T-helper 1 cell treated with Interleukin-12 subunit alpha and Interleukin-12 subunit beta and Interleukin-4 antibody, amounts not matched to agents 30 μg/mL and 1 μg/mL, for 36 hours (primary cell): ENCODE measurements at regions not wholly inside any gene's neighbourhood (a gene's known extent, or its start where the extent isn't known, plus 50 kb on each side); places are given as distances from the start of the nearest gene placed in this dataset.

ENCODE experiments used
- H3K27ac Mint-ChIP-seq: one replicate; pipeline ENCODE4 v1.8.0; 2021; ENCODE audit warnings: mild to moderate bottlenecking, mixed read lengths
- H3K27me3 Mint-ChIP-seq: one replicate; pipeline ENCODE4 v1.8.0; 2021; ENCODE audit warnings: low read depth, mixed read lengths
- H3K36me3 Mint-ChIP-seq: one replicate; pipeline ENCODE4 v1.8.0; 2021; ENCODE audit warnings: low read depth, mixed read lengths
- H3K4me1 Mint-ChIP-seq: one replicate; pipeline ENCODE4 v1.8.0; 2021; ENCODE audit warnings: low read depth, mixed read lengths
- H3K4me3 Mint-ChIP-seq: one replicate; pipeline ENCODE4 v1.8.0; 2021; ENCODE audit warnings: mild to moderate bottlenecking, moderate library complexity, mixed read lengths
- H3K9me3 Mint-ChIP-seq: one replicate; pipeline ENCODE4 v1.8.0; 2021; ENCODE audit warnings: mixed read lengths

DNA sequence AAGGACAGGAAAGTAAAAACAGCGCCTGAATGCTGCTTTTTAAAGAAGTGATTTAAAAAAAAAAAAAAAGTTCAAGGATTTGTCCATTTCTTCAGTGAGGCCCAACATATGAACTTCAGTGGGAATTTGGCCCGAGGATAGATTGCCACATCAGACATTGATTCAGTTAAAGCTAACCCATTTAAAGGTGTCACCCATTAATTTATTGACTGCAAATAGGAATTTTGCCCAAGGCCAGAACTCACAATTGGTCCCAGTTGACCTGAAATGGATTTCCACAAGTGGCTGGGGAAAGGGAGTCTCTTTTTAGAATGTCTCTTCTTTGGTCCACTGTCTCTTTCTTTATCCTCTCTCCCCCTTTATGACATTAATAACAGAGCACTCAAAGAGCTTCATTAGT is 86.5 kb upstream of the RPL34 start:
- Mint-ChIP-seq H3K27ac (peak overlapping the region; percentile 52), H3K36me3 (peaks cover 19% of the 10 kb centered on the region), H3K27me3 (no peaks in the 10 kb centered on the region), H3K4me3 (no peak overlapping the region), H3K4me1 (peaks cover 66% of the 10 kb centered on the region), H3K9me3 (peaks cover 18% of the 10 kb centered on the region)

DNA sequence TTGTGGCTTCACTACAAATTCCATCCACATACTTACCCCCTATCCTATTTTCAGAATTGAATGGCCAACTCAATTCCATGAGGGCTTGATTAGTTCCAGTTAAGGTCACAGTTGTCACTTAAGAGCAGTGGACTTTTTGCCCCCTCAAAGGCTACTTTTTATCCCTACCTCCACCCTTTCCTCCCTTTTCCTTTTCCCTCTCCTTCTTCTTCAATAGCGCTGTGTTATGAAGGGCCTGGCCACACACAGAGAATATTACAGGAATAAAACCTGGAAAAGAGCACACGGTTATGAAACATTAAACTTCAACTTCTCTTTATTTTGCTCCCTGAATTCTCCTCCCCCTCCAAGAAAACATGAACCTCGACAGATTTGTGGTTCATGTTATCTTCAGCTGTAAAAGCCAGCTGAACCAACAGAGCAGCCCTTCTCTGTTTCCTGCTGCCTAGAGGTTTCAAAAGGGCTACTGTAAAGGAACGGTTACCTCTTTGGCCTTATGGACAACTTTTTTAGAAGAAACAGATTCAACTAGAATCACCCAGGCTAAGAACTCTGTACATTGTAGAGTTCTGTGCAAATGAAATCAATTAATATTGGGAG is 87.0 kb upstream of the RPL34 start:
- H3K36me3 Mint-ChIP-seq = peaks cover 21% of the 10 kb centered on the region
- peaks cover 70% of the 10 kb centered on the region for H3K4me1 Mint-ChIP-seq
- H3K4me3 Mint-ChIP-seq = peak overlapping the region; percentile 42
- H3K27ac Mint-ChIP-seq = peak overlapping the region; percentile 52
- H3K27me3 Mint-ChIP-seq = no peaks in the 10 kb centered on the region
- peaks cover 18% of the 10 kb centered on the region for H3K9me3 Mint-ChIP-seq

DNA sequence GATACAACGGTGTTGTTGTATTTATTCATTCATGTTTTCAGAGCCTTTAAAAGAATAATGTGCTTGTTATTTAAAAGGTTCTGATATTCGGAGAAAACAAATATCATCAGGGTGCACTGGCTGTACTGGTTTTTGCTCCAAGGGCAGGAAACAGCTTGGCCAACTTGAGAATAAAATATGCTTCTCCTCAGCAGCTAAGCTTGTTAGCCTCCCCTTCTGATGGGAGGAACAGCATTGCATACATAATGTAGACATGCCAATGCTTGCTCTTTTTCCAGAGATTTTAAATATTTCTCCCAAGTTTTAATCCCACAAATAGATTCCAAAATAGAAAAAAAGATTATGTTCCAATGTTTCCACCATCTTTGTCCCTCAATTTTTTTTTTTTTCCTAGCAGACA is 87.6 kb upstream of the RPL34 start:
- peaks cover 13% of the 10 kb centered on the region for H3K9me3 Mint-ChIP-seq
- H3K27me3 Mint-ChIP-seq = no peaks in the 10 kb centered on the region
- H3K4me3 Mint-ChIP-seq = peak overlapping the region; percentile 42
- H3K4me1 Mint-ChIP-seq = peaks cover 71% of the 10 kb centered on the region
- peak overlapping the region; percentile 52 for H3K27ac Mint-ChIP-seq
- peaks cover 16% of the 10 kb centered on the region for H3K36me3 Mint-ChIP-seq

DNA sequence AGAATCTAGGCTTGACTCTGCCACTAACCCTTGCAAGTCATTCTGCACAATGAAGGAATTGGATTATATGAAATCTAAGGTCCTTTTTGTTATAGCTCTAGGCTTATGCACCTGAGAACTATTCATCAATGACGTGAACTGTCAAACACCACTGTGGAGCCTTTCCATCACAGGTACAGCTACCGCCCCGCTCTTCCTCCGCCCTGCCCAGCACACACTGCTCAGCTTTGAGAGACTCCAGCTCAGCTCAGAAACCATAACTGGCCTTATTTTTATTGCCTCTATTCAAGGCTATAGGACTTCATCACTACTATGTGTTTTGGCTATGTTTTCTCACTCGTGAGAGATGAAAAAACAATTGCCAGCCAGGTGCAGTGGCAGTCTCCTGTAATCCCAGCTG is 88.2 kb upstream of the RPL34 start:
- peaks cover 7% of the 10 kb centered on the region for H3K9me3 Mint-ChIP-seq
- H3K4me1 Mint-ChIP-seq = peaks cover 74% of the 10 kb centered on the region
- no peaks in the 10 kb centered on the region for H3K27me3 Mint-ChIP-seq
- peak overlapping the region; percentile 67 for H3K4me3 Mint-ChIP-seq
- peak overlapping the region; percentile 83 for H3K27ac Mint-ChIP-seq
- peaks cover 16% of the 10 kb centered on the region for H3K36me3 Mint-ChIP-seq

DNA sequence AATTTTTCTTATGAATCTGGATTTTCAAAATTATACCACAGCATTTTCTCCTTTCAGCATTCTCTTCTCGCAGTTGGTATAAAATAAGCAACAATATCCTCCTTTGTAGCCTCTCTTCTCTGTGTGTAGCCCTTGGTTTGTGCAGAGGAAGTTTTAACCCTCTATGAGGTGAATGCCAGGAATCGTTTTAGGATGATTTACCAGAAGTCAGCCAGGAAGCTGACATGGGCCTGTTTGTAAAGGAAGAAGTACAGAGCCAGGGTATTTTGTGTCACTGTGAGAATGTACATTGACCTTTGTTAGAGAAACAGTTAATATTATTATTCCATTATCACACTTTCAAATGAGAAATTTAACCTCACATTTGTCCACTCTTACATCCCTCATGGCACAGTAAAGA is 88.9 kb upstream of the RPL34 start:
- Mint-ChIP-seq H3K9me3 (peaks cover 11% of the 10 kb centered on the region), H3K4me3 (peak overlapping the region; percentile 67), H3K27me3 (no peaks in the 10 kb centered on the region), H3K27ac (peak overlapping the region; percentile 83), H3K4me1 (peaks cover 72% of the 10 kb centered on the region), H3K36me3 (peaks cover 19% of the 10 kb centered on the region)

DNA sequence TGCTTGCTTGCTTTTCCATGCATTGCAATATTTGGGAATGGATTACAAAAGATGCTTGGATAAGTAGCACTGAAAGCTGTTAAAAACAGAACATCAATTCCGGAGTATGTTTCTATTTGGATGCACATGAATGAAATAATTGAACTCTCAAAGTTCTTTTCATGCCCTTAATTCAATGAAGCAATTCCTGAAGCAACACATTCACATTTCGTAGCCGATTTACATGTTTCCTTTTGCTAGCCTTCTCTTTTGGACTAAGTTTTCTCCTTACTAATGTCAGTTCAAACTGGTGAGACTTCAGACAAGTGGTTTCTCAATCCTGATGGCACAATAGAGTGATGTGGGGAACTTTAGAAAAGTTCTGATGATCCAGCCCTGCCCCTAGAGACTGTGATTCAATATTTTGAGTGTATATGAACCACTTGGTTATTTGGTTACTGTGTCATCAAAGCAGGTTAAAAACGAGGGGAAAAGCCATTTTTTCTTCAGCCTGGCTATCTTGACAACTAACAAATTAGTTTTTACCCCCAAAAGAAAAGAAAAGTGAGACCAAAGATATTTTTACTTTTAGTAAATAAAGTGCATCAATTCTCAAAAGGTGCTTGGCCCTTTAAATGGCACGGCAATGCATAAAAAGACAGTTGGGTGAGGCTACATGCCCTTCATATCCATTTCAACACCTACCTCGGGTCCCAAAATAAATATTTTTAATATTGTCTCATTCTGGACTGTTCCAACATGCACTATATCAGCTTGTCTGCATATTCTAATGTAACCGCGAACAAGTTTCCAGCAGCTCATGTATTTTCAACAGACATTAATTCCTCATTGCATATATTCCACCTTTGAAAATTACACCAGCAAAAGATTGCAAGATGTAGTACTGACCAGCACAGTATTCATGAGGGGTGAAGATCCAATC is 90.1 kb upstream of the RPL34 start:
- H3K9me3 Mint-ChIP-seq = peaks cover 22% of the 10 kb centered on the region
- peaks cover 27% of the 10 kb centered on the region for H3K36me3 Mint-ChIP-seq
- H3K4me3 Mint-ChIP-seq = peak overlapping the region; percentile 16
- no peaks in the 10 kb centered on the region for H3K27me3 Mint-ChIP-seq
- H3K27ac Mint-ChIP-seq = no peak overlapping the region
- peaks cover 67% of the 10 kb centered on the region for H3K4me1 Mint-ChIP-seq

DNA sequence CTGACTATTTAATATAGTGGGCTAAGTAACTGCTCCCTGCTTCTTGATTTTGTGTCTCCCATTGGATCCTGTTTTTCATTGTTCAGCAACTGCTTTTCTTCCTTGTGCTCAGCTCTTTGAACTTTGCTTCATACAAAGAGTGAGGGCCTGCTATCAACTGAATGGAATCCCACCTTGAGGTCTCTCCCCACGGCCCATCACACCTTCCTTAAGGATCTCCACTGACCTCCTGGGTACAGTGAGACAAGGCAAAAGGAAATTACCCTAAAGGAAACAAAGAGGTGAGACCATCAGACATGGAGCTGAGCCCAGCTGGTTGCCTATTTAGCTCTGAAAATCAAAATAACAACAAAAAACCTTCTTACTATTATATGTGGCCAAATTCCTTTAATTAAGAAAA is 91.3 kb upstream of the RPL34 start:
- no peaks in the 10 kb centered on the region for H3K27me3 Mint-ChIP-seq
- no peak overlapping the region for H3K4me3 Mint-ChIP-seq
- H3K36me3 Mint-ChIP-seq = peaks cover 29% of the 10 kb centered on the region
- H3K27ac Mint-ChIP-seq = peak overlapping the region; percentile 24
- peaks cover 30% of the 10 kb centered on the region for H3K9me3 Mint-ChIP-seq
- peaks cover 67% of the 10 kb centered on the region for H3K4me1 Mint-ChIP-seq

DNA sequence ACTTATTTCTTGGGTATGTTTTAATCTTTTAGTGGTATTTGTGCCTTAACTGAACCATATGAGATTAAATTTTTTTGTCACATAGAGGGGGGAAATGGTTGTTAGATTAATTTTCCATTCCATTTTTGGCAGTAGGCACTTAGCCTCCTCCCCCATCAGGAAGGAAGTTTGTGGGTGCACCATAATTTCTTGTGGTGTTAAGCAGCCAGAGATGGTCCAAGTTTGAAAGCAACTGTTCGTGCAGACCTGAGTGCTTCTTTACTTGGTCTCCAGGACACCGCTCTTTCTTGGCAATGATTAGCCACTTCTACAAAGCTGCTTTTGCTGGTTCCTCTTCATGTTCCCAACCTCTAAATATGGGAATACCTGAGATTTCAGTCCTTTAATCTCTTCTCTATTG is 92.7 kb upstream of the RPL34 start:
- H3K27me3 Mint-ChIP-seq = no peaks in the 10 kb centered on the region
- peak overlapping the region; percentile 61 for H3K27ac Mint-ChIP-seq
- peaks cover 53% of the 10 kb centered on the region for H3K4me1 Mint-ChIP-seq
- H3K9me3 Mint-ChIP-seq = peaks cover 24% of the 10 kb centered on the region
- peaks cover 26% of the 10 kb centered on the region for H3K36me3 Mint-ChIP-seq
- H3K4me3 Mint-ChIP-seq = peak overlapping the region; percentile 48

DNA sequence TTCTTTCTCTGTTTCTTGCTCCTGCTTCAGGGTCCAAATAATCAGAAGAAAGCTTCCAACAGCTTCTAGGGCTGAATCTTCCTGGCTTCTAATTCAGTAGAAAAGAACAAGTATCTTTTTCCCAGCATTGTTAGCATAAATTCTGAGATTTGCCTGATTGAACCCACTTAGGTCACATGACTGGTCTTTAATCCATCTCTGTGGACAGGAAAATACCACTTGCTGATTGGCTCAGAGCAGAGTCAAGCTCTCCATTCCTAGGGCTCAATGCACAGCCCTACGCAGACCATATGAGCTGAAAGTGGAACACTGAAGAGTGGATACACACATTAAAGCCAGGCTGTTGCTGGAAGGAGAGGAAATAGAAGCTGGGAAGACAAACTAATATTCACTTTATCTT is 99.6 kb upstream of the RPL34 start:
- H3K4me3 Mint-ChIP-seq = no peak overlapping the region
- H3K4me1 Mint-ChIP-seq = peaks cover 18% of the 10 kb centered on the region
- H3K36me3 Mint-ChIP-seq = peaks cover 13% of the 10 kb centered on the region
- H3K9me3 Mint-ChIP-seq = peaks cover 14% of the 10 kb centered on the region
- peaks cover 13% of the 10 kb centered on the region for H3K27me3 Mint-ChIP-seq
- H3K27ac Mint-ChIP-seq = no peak overlapping the region

DNA sequence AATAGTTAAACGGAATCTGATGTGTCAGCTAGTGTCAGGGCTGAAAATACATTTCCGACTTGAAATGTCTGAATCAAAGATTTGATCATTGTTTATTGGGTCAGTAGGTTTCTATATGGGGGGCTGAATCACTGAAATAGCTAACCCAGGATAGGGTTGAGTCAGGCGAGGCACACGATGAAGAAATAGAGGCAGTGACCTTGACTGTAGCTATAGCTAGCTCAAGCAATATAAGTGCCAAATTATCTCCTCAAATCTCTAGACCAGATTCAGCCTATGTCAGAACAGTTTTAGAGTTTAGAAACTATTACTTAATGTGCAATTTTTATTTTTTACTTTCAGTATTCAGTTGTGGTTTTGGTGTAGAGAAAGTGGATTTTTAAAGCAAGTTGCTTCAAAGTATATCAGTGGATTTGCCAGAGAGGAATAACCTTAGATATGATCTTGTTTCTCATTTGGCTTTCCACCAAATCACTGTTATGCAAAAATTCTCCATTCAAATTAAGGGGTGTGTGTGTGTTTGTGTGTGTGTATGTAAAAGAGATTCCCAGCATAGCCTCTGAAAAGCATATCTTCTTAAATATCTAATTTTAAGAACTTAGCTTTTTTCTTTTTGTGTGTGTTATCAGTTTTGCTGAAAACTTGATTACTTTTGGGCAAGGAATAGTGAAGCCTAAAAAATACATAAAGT is 100.3 kb upstream of the RPL34 start:
- Mint-ChIP-seq H3K27me3 (peaks cover 13% of the 10 kb centered on the region), H3K36me3 (peaks cover 6% of the 10 kb centered on the region)

DNA sequence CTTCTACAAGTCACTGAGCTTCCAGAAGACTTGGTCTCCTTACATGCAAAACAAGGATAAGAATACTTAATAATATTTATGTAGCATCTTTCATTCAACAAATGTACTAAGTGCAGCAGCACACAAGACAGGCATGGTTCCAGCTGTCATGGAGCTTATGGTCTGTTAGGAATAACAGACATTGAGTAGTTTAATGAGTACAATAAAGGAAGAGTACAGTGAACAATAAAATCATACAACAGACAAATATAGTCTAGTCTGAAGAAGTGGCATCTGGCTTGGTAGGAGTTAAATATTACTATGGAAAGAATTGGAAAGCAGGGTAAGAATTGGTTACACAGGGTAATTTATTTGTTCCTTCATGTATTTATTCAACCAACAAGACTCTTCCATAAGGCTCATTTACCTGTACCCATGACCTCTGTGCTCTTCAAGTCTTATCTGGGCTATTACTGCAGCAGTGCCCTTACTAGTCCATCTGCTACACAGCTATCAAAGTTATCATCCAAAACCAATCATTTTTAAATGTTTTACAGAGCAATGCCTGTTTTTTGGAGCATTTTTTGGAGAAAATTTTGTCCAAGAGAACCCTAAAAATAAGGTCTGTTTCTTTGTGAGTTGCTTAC is 101.1 kb upstream of the RPL34 start:
- H3K4me1 Mint-ChIP-seq = peaks cover 15% of the 10 kb centered on the region
- no peak overlapping the region for H3K4me3 Mint-ChIP-seq
- no peaks in the 10 kb centered on the region for H3K9me3 Mint-ChIP-seq
- no peak overlapping the region for H3K27ac Mint-ChIP-seq
- peaks cover 4% of the 10 kb centered on the region for H3K36me3 Mint-ChIP-seq
- peaks cover 13% of the 10 kb centered on the region for H3K27me3 Mint-ChIP-seq

More for the DNA sequence above, 100.3 kb upstream of the RPL34 start:
- peaks cover 15% of the 10 kb centered on the region for H3K4me1 Mint-ChIP-seq
- H3K27ac Mint-ChIP-seq = no peak overlapping the region
- H3K4me3 Mint-ChIP-seq = no peak overlapping the region
- H3K9me3 Mint-ChIP-seq = peaks cover 6% of the 10 kb centered on the region

DNA sequence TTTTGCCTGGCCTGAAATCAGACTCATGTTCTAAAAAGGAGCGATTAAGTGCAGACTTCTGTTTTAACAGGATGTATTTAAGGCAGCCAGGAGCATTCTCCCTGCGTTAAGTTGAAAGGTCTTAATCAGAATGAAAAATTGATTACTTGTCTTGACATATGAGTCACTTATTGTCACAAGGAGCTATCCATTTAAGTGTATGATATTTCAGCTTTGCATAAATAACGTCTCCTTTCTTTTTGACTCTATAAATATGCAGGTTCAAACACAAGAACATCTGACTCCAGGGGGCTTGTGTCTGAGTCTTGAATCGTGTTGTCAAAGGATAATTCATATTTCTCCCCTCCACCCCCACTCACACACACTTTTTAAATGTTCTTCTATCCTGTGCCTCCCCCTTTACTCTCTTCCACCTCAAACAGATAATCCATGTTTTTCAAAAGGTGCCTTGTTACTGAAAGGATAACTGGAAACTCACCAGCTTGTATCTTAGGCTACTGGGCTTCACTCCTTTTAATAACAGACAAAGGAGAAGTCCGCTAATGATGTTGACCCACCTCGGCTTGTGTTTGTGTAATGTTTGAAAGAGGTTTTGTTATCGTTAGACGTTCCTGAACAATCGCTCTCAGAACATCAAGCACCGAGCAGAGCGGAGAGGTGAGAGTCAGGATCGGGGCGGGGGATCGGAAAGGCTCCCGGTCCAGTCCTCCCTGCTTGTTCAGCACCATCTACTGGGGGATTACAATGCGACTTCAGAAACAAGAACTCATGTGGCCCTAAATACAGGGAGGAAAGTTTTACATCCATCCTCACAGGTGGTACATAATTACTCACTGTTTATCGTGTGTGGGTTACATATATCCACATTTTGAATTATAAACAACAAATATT is 107.5 kb upstream of the RPL34 start:
- Mint-ChIP-seq H3K4me1 (peaks cover 13% of the 10 kb centered on the region), H3K9me3 (no peaks in the 10 kb centered on the region), H3K27ac (no peak overlapping the region), H3K36me3 (peaks cover under 1% of the 10 kb centered on the region), H3K27me3 (peaks cover 16% of the 10 kb centered on the region), H3K4me3 (peak overlapping the region; percentile 58)

DNA sequence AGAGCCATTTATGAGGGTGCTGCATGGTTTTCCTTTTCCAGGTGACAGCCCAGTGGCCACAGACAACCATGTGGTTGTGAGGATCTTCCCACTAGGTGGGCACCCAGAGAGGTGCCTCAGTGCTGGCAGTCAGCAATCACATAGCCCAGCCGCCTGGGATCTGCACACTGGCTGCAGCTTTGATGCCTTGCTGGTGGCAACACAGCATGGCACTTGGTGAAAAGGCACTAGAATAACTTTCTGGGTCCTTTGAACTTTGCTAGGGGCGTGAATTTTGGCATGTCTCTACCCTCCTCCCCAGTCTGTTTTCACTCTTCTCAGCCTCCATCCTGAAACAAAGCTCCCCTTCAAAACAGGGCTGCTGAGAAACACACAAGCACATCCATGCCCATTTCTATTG is 108.8 kb upstream of the RPL34 start:
- Mint-ChIP-seq H3K4me1 (peaks cover 13% of the 10 kb centered on the region), H3K27me3 (peaks cover 11% of the 10 kb centered on the region), H3K36me3 (no peaks in the 10 kb centered on the region), H3K9me3 (no peaks in the 10 kb centered on the region), H3K27ac (no peak overlapping the region), H3K4me3 (no peak overlapping the region)
